ENCODE measurements at regions not wholly inside any gene's neighbourhood (a gene's known extent, or its start where the extent isn't known, plus 50 kb on each side); places are given as distances from the start of the nearest gene placed in this dataset.

DNA sequence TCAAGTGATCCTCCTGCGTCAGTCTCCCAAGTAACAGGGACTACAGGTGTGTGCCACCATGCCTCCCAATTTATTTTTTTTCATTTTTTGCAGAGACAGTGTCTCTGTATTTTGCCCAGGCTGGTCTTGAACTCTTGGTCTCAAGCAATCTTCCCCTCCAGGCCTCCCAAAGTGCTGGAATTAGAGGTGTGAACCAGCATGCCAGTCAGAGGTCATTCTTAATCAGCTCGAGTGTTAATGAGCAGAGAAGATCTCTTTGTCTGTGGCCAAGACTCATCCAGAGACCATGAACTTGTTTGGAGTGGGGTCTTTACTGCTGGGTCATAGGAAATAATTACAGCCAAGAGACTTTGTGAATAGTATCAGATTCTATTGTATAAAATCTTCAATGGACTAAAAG lies 99.2 kb upstream of the AP1S2 start:
- no peaks in the 10 kb centered on the region for H3K36me3 ChIP-seq
- TF ChIP-seq, protein P1, sequence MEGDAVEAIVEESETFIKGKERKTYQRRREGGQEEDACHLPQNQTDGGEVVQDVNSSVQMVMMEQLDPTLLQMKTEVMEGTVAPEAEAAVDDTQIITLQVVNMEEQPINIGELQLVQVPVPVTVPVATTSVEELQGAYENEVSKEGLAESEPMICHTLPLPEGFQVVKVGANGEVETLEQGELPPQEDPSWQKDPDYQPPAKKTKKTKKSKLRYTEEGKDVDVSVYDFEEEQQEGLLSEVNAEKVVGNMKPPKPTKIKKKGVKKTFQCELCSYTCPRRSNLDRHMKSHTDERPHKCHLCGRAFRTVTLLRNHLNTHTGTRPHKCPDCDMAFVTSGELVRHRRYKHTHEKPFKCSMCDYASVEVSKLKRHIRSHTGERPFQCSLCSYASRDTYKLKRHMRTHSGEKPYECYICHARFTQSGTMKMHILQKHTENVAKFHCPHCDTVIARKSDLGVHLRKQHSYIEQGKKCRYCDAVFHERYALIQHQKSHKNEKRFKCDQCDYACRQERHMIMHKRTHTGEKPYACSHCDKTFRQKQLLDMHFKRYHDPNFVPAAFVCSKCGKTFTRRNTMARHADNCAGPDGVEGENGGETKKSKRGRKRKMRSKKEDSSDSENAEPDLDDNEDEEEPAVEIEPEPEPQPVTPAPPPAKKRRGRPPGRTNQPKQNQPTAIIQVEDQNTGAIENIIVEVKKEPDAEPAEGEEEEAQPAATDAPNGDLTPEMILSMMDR (IDR thresholded peaks at IDR 0.05), result no peak
- no peak for DNase-seq
- 57 to 60% methylated on average over 2 of the region's 2 CpGs for WGBS, 2 donors
- no peaks in the 10 kb centered on the region for H3K27me3 ChIP-seq
- no peaks in the 10 kb centered on the region for H3K9me3 ChIP-seq
- no peak for ATAC-seq
- intact Hi-C loops (cut with DNase I), result no loop called here
- H3K4me3 ChIP-seq, result no peak overlapping the region
- no peak for FAIRE-seq
- no peak overlapping the region for H3K27ac ChIP-seq
- no peaks in the 10 kb centered on the region for H3K4me1 ChIP-seq

DNA sequence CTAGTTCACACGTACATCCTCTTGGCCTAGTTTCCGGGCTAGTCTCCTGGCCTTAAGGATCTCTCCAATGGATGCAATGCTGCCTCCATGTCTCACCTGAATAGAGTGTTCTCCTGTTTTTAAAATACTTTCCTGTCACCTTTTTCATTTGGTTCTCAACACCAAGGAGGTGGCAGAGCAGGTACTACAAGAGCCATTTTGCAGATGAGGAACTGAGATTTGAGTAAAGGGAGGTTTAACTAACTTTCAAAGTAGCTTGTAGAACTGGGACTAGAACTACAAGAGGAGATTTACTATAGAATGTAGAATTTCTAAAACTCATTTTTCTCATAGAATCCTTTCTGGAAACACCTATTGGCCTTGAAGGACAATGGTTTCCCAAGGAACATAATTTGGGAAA lies 97.6 kb upstream of the AP1S2 start:
- H3K36me3 ChIP-seq, result no peaks in the 10 kb centered on the region
- H3K27ac ChIP-seq, result no peak overlapping the region
- no peaks in the 10 kb centered on the region for H3K27me3 ChIP-seq
- H3K4me1 ChIP-seq, result no peaks in the 10 kb centered on the region
- WGBS, 2 donors, result 81 to 96% methylated on average over 2 of the region's 2 CpGs
- no peak for FAIRE-seq
- no peak for DNase-seq
- no peaks in the 10 kb centered on the region for H3K9me3 ChIP-seq
- TF ChIP-seq, protein P1 (IDR thresholded peaks at IDR 0.05), result no peak
- intact Hi-C loops (cut with DNase I), result no loop called here
- no peak for ATAC-seq
- H3K4me3 ChIP-seq, result no peak overlapping the region

DNA sequence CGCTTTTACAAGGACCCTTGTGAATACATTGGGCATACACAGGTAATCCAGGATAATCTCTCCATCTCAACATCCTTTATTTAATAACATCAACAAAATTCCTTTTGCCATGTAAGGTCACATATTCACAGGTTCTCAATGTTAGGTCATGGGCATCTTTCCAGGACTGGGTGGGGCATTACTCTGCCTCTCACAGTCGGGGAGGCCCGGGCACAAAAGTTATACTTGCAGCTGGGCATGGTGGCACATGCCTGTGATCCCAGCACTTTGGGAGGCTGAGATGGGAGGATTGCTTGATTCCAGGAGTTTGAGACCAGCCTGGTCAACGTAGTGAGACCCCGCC lies 93.7 kb upstream of the AP1S2 start:
- ATAC-seq (no peak), DNase-seq (no peak), FAIRE-seq (no peak)
- Histone ChIP-seq H3K27ac (no peak overlapping the region), H3K27me3 (no peaks in the 10 kb centered on the region), H3K4me1 (no peaks in the 10 kb centered on the region), H3K36me3 (no peaks in the 10 kb centered on the region), H3K9me3 (no peaks in the 10 kb centered on the region), H3K4me3 (no peak overlapping the region)
- TF ChIP-seq, protein P1 (IDR thresholded peaks at IDR 0.05), result no peak
- WGBS, 2 donors, result 77 to 88% methylated on average over 5 of the region's 5 CpGs
- intact Hi-C loops (cut with DNase I), result no loop called here

DNA sequence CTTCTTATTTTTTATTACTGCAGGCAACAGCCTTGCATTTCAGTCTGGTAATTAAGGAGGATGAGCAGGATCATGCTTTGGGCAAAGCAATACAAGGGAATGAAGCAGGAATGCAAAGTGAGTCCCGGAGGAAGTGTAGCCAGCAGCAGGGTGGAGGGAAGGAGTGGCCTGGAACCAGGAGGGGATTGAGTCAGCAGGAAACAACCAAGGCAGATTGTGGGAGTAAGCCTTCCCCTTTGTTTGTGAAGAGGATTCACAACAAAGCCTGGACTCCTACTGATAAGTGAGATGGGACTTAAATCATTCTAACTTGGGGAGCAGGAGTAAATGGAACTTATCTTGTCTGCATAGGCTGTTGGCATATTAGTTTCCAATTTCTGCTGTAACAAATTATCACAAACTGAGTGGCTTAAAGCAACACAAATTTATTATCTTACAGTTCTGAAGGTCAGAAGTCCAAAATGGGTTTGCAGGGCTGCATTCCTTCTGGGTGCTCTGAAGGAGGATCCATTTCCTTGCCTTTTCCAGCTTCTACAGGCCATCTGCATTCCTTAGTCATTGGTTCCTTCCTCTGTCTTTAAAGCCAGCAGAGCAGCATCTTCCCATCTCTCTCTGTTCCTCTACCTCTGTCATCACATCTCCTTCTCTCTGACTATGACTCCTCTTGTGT lies 93.2 kb upstream of the AP1S2 start:
- H3K27me3 ChIP-seq, result no peaks in the 10 kb centered on the region
- H3K4me1 ChIP-seq, result no peaks in the 10 kb centered on the region
- intact Hi-C loops (cut with DNase I), result no loop called here
- DNase-seq (no peak), FAIRE-seq (no peak), ATAC-seq (no peak)
- H3K9me3 ChIP-seq, result no peaks in the 10 kb centered on the region
- 20 to 22% methylated on average over 1 of the region's 1 CpG for WGBS, 2 donors
- TF ChIP-seq, protein P1 (IDR thresholded peaks at IDR 0.05), result no peak
- no peak overlapping the region for H3K27ac ChIP-seq
- no peaks in the 10 kb centered on the region for H3K36me3 ChIP-seq
- no peak overlapping the region for H3K4me3 ChIP-seq

DNA sequence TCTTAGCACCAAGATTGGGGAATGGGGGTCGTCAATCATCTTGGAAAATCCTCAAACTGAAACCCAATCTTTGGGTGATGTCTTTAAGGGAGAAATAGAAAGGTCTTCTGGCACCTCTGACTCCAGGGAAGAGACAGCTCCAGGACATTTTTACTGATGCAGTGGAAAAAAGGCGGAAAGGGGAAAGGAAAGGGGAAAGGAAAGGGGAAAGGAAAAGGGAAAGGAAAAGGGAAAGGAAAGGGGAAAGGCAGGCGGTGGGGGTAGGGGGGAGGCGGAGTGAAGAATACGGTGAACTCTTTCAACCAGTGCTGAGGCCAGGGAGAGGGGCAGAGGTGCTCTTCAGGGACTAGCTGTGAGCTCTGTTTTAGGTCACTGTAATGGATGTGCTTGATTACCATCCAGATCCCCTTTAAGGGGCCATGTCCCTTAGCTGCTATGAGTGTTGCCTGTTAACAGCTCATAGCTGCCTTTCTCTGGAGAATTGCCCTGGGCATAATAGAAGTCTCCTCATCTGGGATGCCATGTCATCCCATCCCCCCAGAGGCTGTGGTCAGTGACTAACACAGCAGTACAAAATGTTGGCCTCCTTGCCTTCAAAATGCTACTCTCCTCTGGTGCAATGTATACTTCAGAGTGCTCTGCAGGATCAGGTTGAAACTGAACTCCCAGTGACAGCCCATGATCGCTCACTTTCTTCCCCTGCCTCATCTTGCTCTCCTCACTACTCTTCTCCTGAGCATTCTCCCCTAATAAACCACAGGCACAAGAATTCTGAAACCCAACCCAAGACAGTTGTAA lies 92.4 kb upstream of the AP1S2 start:
- TF ChIP-seq, protein P1 (IDR thresholded peaks at IDR 0.05), result no peak

More for the DNA sequence above, 92.4 kb upstream of the AP1S2 start:
- no peaks in the 10 kb centered on the region for H3K9me3 ChIP-seq
- no peak overlapping the region for H3K27ac ChIP-seq
- DNase-seq (no peak), ATAC-seq (no peak), FAIRE-seq (no peak)
- intact Hi-C loops (cut with DNase I), result no loop called here
- no peaks in the 10 kb centered on the region for H3K27me3 ChIP-seq
- no peak overlapping the region for H3K4me3 ChIP-seq
- WGBS, 2 donors, result 76 to 90% methylated on average over 6 of the region's 6 CpGs
- H3K36me3 ChIP-seq, result no peaks in the 10 kb centered on the region
- H3K4me1 ChIP-seq, result no peaks in the 10 kb centered on the region

All from pancreas (tissue), 10 donors.